ENCODE measurements at regions not wholly inside any gene's neighbourhood (a gene's known extent, or its start where the extent isn't known, plus 50 kb on each side); places are given as distances from the start of the nearest gene placed in this dataset.
A peak's percentile ranks its signal among the peaks of the same experiment; 100 is the strongest.

DNA sequence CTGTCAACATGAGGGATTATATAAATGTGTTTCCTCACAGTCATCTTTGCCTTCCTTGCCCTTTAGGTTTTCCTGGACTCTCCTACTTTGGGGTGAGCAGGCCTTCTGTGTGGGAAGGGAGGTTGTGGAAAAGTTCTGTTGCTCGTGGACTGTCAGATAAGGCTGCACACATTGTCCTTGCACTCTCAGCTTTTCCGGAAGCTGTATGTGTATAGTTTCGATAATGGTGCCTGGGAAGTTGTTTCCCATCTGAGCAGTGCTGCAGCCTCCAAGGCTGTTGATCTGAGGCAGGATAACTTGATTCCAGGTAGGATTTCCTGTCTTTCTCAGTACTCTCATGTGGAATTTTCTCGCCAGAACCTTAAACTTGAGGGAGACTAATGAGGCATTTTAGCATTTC, 297.8 kb upstream of the AZI2 start:
- no peak for DNase-seq

- no peak for DNase-seq
Observed at GRCh38 chr3:28649266-28649665, 300.6 kb upstream of the AZI2 start.

DNA sequence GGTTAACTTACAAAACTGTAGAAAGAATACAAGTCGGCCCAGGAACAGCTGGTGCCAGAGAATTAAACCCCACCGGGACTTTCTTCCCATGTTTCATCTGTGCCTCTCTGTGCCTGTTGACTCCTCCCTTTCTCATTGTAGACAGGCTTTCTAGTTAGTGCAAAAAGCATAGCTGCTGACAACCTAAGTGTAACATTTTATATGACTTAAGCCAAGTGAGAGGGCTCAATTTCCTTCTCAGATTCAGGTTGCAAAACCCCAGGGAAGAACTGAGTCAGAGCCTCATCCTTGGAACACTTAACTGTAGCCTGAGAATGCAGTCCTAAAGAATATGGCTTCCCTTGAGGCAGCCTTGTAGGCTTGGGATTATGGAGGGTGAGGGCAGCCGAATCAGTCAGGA, 302.5 kb upstream of the AZI2 start:
- peak; percentile 2 to 55 (median 10) for DNase-seq

- no peak for DNase-seq
Observed at GRCh38 chr3:28664123-28664522, 315.5 kb upstream of the AZI2 start.

DNA sequence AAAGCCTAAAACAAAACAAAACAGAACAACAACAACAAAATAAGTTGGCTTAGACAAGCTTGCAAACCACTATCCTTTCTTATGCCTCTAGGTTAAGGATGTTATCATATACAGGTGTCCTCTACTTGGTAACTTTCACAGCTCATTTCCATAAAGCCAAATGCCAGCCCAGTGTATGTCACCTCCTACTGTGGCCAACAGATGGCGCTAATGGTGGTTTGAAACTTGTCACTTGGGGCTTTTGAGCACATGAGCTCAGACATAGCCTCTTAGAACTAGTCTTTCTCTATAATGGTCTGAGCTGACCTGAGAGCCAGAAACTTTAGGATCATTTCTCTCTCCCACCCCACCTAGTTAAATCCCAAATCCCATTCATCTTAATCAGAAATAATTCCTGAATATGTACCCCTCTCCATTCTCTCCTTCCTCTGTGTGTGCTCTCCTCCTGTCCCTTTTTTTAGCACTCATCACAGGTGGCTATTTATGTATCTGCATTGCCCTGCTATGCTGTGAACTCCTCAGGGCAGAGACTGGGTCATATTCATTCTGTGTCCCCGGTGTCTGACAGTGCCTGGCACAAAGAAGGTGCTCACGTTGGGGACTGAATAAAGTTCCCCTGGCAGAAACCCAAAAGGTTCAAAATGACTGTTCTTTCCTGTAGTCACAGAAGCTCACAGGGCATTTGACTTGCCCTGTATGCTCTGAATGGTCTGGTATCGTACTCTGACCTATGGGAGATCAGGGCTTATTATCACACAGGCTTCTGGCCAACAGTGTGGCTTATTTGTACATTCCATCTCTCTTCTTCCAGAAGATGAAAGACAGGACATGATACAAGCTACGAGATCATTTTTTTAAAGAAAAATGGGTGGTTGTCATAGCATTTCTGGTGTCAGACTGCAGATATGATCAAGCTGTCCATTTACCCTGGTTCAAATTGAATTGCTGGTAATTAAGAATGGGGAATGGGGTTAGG, 319.3 kb upstream of the AZI2 start:
- peak; percentile 52 to 63 (median 52) for DNase-seq

DNA sequence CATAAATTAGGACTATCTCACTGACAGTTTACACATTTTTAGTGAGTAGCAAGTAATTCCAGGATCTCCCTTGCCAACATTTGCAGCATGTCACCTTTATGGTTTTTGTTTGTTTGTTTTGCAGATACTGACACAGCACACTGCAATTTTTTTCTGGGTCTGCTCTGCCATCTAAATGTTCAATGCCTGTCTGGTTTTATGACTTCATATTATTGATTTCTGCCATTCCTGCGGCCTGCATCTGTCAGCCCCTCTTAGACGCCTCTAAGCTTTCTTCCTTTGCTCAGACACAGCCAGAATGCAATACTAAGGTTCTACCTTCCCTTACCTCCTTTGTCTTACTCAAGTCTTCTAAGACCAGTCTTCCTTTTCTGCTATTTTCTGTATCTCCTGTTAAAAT, 321.2 kb upstream of the AZI2 start:
- DNase-seq: no peak

DNA sequence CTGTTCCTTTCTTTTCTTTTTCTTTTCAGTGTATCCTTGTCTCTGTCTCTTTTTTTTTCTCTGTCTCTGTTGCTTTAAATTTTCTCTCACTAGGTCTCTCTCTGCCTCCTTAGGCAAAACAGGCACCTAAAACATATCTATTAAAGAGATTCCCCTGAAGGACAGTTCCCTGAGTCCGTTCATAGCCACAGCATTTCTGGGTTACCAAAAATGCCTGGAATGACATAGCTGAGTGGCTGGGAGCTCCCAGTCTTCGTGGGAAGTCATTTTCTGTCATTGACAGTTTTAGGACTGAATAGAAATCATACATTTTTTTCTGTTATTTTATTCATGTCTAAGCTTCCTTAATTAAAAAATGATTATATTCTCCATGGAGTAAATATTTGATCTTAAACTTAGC, 323.8 kb upstream of the AZI2 start:
- no peak for DNase-seq

DNA sequence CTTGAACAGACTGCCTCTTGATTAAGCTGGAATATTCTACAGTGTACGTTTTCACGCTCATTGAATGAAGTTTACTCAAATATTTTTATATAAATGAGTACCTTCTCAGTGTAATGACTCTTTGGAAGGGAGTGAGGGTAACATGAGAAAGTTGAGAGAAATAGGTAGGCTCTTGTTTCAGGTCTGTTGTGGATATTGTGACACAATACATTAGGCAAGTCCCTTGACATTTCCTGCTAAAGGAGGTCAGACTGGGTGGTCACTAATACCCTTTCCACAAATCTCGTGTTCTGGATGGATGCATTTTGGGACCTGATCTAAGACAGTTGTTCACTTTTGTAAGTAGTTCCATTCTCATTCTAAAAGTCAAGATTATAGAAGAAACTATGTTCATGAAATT, 324.8 kb upstream of the AZI2 start:
- no peak for DNase-seq

DNA sequence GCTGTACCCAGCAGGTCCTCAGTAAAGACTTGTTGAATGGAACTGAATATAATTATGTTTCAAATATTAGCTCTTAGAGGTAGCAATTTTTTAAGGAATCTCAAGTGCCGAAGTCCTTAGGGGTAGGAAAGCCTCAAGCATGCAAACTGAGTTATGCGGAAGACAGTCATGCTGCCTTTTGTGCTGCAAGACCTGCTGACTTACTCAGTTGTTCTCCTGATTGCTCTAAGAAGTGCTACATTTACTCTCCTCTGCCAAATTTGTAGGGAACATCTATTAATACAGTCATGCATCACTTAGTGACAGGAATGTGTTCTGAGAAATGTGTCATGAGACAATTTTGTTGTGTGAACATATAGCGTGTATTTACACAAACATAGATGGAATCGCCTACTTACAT, 325.6 kb upstream of the AZI2 start:
- no peak for DNase-seq

GRCh38 chr3:28677581-28677980, 329.0 kb upstream of the AZI2 start:
- no peak for DNase-seq

DNA sequence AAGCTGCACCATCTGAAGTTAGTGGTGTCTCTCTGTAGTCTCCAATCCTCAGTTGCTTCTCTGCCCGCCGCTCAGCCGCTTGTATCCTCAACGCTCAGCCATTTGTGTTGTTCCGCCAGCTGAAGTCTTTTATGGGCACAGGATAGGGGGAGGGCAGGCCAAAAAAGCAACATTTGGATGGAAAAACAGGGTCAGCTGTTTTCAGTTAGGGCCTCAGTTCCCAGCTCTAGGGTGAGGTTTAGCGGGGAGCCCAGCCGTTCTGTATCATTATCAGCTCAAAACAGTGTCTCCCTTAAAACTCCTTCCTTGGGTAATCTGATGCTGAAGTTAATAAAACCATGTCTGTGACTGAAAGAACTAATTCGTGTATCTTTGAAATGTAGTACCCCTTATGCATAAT, 329.5 kb upstream of the AZI2 start:
- peak in 1 of 3 donors; percentile 4 for DNase-seq

- no peak for DNase-seq
Observed at GRCh38 chr3:28680050-28680449, 331.4 kb upstream of the AZI2 start.

- peak in 2 of 3 donors; percentile 17 to 32 for DNase-seq
Observed at GRCh38 chr3:28682121-28682520, 333.5 kb upstream of the AZI2 start.

DNA sequence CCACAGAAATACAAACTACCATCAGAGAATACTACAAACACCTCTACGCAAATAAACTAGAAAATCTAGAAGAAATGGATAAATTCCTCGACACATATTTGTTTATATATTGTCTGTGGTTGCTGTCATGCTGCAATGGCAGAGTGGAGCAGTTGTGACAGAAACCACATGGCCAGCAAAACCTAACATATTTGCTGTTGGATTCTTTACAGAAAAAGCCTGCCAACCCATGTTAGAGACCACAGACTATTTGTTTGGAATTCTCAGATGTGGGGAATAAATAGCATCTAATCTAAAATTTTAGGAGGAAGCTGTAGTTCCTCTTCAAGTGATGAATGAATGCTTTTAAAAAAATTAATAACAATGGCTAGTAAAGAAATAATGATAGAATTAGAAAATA, 341.6 kb upstream of the AZI2 start:
- no peak for DNase-seq

DNA sequence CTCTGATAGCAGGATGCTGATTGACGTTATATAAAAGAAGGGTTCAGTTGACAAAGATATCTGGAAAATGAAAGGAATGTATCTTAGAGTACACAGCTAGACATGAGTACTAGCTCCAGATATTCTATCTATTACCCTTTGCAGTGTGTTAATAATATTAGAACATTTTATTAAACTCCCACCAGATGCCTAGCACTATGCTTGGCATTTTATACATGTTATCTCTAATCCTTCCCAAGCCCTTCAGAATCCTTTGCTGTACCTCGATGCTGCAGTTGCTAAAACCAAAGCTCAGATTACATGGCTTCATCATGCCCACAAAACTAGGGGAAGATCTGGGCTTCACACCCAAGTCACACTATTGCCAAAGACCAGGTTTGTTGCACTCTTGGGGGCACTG, 350.1 kb upstream of the AZI2 start:
- no peak for DNase-seq

- no peak for DNase-seq
Observed at GRCh38 chr3:28699283-28699682, 350.7 kb upstream of the AZI2 start.

GRCh38 chr3:28700728-28701127, 352.1 kb upstream of the AZI2 start:
- no peak for DNase-seq

GRCh38 chr3:28703843-28704242, 355.2 kb upstream of the AZI2 start:
- DNase-seq: no peak

DNA sequence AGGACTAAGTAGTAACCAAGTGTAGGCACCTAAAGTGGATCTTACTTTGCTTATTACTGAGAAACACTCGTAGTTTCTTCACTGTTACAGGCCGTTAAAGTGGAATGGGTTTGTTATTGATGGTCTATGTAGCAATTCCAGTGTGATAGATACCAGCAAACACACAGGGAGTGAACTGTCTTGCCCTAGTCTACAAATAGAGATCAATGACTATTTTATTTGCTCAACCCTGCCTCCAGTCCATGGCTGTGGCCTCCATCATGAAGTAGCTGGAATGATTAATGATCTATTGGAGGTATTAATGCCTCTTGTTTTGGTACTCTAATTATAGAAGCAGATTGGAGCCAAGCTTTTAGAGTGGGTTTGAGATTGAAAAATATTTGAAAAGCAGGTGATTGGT, 362.7 kb upstream of the AZI2 start:
- no peak for DNase-seq

DNA sequence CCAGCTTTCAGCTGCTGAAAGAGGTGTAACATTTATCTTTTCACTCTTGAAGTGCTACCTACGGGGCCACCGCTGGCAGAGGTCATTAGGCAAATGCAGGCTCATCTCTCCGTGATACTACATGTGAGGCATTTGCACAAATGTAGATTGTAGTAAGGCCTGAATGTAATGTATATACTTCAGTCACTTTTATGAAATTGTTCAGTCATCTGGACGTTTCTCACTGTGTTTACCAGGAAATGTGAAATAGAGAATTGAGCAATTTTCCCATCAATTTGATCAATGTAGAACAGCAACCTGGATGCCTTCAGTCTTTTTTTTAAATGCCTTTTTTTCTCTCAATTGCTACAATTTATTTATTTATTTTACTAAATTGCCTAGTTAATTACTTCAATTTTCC, 368.3 kb upstream of the AZI2 start:
- DNase-seq: no peak

GRCh38 chr3:28718074-28718849, 369.6 kb upstream of the AZI2 start:
- no peak for DNase-seq

- DNase-seq: peak in 1 of 3 donors; percentile 6
Observed at GRCh38 chr3:28726840-28727239, 378.2 kb upstream of the AZI2 start.

DNA sequence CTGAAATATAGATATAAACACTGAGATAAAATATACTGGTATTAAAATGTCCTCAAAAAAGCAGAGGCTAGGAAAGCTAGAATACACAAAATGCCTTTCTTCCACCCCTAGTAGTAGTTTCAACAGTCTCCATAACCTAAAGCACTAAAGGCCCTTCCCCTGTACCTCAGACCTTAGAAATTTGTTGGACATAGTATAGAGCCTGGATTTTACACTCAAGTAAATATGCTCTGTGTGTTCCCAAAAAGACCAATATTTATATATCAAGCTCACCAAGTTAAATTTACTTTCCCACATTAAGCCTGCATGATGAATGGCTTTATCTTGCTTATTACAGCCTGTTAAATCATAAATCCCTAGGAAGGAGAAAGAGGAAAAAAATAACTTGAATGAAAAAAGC, 378.7 kb upstream of the AZI2 start:
- DNase-seq: no peak
